ENCODE measurements at regions not wholly inside any gene's neighbourhood (a gene's known extent, or its start where the extent isn't known, plus 50 kb on each side); places are given as distances from the start of the nearest gene placed in this dataset.

DNA sequence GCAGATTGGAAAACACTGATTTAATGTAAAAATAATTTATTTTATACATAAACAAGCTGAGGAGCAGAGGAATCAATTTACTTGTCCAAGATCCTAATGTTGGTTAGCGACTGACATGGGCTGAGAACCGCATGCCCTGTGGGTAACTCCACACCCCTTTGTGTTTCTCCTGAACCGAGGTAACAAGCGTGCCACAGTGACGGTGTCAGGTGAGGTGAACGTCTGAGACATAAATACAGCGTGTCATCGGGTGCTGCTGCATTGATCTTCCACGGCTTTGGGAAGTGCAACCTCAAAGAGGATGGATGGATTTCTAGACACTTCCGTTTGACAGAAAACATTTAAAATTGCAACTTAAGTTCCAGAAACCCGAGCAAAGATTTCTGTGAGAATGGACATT is 386.8 kb upstream of the ADARB2 start:
- TF ChIP-seq, protein P1, sequence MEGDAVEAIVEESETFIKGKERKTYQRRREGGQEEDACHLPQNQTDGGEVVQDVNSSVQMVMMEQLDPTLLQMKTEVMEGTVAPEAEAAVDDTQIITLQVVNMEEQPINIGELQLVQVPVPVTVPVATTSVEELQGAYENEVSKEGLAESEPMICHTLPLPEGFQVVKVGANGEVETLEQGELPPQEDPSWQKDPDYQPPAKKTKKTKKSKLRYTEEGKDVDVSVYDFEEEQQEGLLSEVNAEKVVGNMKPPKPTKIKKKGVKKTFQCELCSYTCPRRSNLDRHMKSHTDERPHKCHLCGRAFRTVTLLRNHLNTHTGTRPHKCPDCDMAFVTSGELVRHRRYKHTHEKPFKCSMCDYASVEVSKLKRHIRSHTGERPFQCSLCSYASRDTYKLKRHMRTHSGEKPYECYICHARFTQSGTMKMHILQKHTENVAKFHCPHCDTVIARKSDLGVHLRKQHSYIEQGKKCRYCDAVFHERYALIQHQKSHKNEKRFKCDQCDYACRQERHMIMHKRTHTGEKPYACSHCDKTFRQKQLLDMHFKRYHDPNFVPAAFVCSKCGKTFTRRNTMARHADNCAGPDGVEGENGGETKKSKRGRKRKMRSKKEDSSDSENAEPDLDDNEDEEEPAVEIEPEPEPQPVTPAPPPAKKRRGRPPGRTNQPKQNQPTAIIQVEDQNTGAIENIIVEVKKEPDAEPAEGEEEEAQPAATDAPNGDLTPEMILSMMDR (conservative IDR thresholded peaks at IDR 0.05; ENCODE audit: low read depth, low read length), result no peak
- TF ChIP-seq EZH2phosphoT487 (IDR thresholded peaks at IDR 0.05; ENCODE audit: borderline replicate concordance, low read length), result no peak

Data from PC-3 (cell line).